HG02763 (cell line): ENCODE measurements at regions not wholly inside any gene's neighbourhood (a gene's known extent, or its start where the extent isn't known, plus 50 kb on each side); places are given as distances from the start of the nearest gene placed in this dataset.

Experiments
- ATAC-seq: cut with Tn5 transposase; IDR thresholded peaks from one replicate; pipeline ENCODE4 v1.9.1; 2021; ENCODE audit warnings: mild to moderate bottlenecking, moderate library complexity; ENCODE audit not compliant: unreplicated experiment

GRCh38 chr4:151824656-151825055 is 63.8 kb upstream of the GATB start:
- ATAC-seq, result no peak

GRCh38 chr4:151822331-151822730 is 61.5 kb upstream of the GATB start:
- no peak for ATAC-seq

GRCh38 chr4:151820004-151820403 is 59.2 kb upstream of the GATB start:
- no peak for ATAC-seq

GRCh38 chr4:151811403-151811802 is 50.6 kb upstream of the GATB start:
- no peak for ATAC-seq
